ENCODE measurements at regions not wholly inside any gene's neighbourhood (a gene's known extent, or its start where the extent isn't known, plus 50 kb on each side); places are given as distances from the start of the nearest gene placed in this dataset.
"Not testable (repeated sequence)": the region's sequence is repeated elsewhere in the genome, so short reads cannot be mapped to it uniquely, and the experiment has no call there.

- DNase-seq (ENCODE audit: low read depth): no peak
Measured at GRCh38 chr6:14396826-14397517, 279.4 kb downstream of the CD83 start.

- no peak for DNase-seq (ENCODE audit: low read depth)
Measured at GRCh38 chr6:14397518-14397901, 279.9 kb downstream of the CD83 start.

GRCh38 chr6:14398953-14399352 is 281.4 kb downstream of the CD83 start:
- no peak for DNase-seq (ENCODE audit: low read depth)

GRCh38 chr6:14399635-14400034 is 282.1 kb downstream of the CD83 start:
- no peak for DNase-seq (ENCODE audit: low read depth)

GRCh38 chr6:14401246-14401645 is 283.7 kb downstream of the CD83 start:
- DNase-seq (ENCODE audit: low read depth): no peak

- no peak for DNase-seq (ENCODE audit: low read depth)
Measured at GRCh38 chr6:14406614-14407331, 289.2 kb downstream of the CD83 start.

GRCh38 chr6:14408446-14408845 is 290.9 kb downstream of the CD83 start:
- DNase-seq (ENCODE audit: low read depth): no peak

- no peak for DNase-seq (ENCODE audit: low read depth)
Measured at GRCh38 chr6:14412026-14412425, 294.5 kb downstream of the CD83 start.

GRCh38 chr6:14415452-14415851 is 297.9 kb downstream of the CD83 start:
- no peak for DNase-seq (ENCODE audit: low read depth)

- no peak for DNase-seq (ENCODE audit: low read depth)
Measured at GRCh38 chr6:14417377-14417776, 299.8 kb downstream of the CD83 start.

GRCh38 chr6:14419224-14419623 is 301.7 kb downstream of the CD83 start:
- not testable (repeated sequence) for DNase-seq (ENCODE audit: low read depth)

- DNase-seq (ENCODE audit: low read depth): no peak
Measured at GRCh38 chr6:14422061-14422460, 304.5 kb downstream of the CD83 start.

GRCh38 chr6:14422917-14423316 is 305.3 kb downstream of the CD83 start:
- DNase-seq (ENCODE audit: low read depth): no peak

GRCh38 chr6:14423330-14423729 is 305.8 kb downstream of the CD83 start:
- DNase-seq (ENCODE audit: low read depth): no peak

GRCh38 chr6:14423955-14424354 is 306.4 kb downstream of the CD83 start:
- DNase-seq (ENCODE audit: low read depth): no peak

- no peak for DNase-seq (ENCODE audit: low read depth)
Measured at GRCh38 chr6:14425805-14426204, 308.2 kb downstream of the CD83 start.

GRCh38 chr6:14426281-14426680 is 308.7 kb downstream of the CD83 start:
- no peak for DNase-seq (ENCODE audit: low read depth)

GRCh38 chr6:14428269-14428668 is 310.7 kb downstream of the CD83 start:
- no peak for DNase-seq (ENCODE audit: low read depth)

- no peak for DNase-seq (ENCODE audit: low read depth)
Measured at GRCh38 chr6:14429396-14429795, 311.8 kb downstream of the CD83 start.

- DNase-seq (ENCODE audit: low read depth): no peak
Measured at GRCh38 chr6:14430218-14430617, 312.6 kb downstream of the CD83 start.

- DNase-seq (ENCODE audit: low read depth): no peak
Measured at GRCh38 chr6:14431385-14432330, 314.1 kb downstream of the CD83 start.

GRCh38 chr6:14434916-14435690 is 317.5 kb downstream of the CD83 start:
- no peak for DNase-seq (ENCODE audit: low read depth)

Measured in stimulated activated CD8-positive, alpha-beta memory T cell treated with anti-CD3 and anti-CD28 coated beads, Interleukin-7, amount 100 ng/mL, for 24 hours (primary cell).